GM21360 (cell line): ENCODE measurements at regions not wholly inside any gene's neighbourhood (a gene's known extent, or its start where the extent isn't known, plus 50 kb on each side); places are given as distances from the start of the nearest gene placed in this dataset.
"Not testable (repeated sequence)": the region's sequence is repeated elsewhere in the genome, so short reads cannot be mapped to it uniquely, and the experiment has no call there.

Experiments
- ATAC-seq: cut with Tn5 transposase; IDR thresholded peaks from one replicate; pipeline ENCODE4 v1.9.1; 2021; ENCODE audit warnings: mild to moderate bottlenecking, moderate library complexity; ENCODE audit not compliant: unreplicated experiment

- ATAC-seq, result no peak
Measured at GRCh38 chr14:49033131-49033530, 553.0 kb downstream of the RPS29 start.

- ATAC-seq, result not testable (repeated sequence)
Measured at GRCh38 chr14:49031710-49032109, 554.5 kb downstream of the RPS29 start.

GRCh38 chr14:49019467-49020115, 566.6 kb downstream of the RPS29 start:
- ATAC-seq, result no peak

GRCh38 chr14:49017447-49017846, 568.7 kb downstream of the RPS29 start:
- no peak for ATAC-seq

GRCh38 chr14:49016381-49016780, 569.8 kb downstream of the RPS29 start:
- ATAC-seq, result no peak

- no peak for ATAC-seq
Measured at GRCh38 chr14:49014476-49014875, 571.7 kb downstream of the RPS29 start.

GRCh38 chr14:49008363-49008762, 577.8 kb downstream of the RPS29 start:
- ATAC-seq, result no peak

GRCh38 chr14:48991141-48991540, 595.0 kb downstream of the RPS29 start:
- no peak for ATAC-seq

GRCh38 chr14:48983351-48983888, 602.8 kb downstream of the RPS29 start:
- ATAC-seq, result no peak

- no peak for ATAC-seq
Measured at GRCh38 chr14:48974994-48975393, 611.2 kb downstream of the RPS29 start.

- no peak for ATAC-seq
Measured at GRCh38 chr14:48973151-48973550, 613.0 kb downstream of the RPS29 start.

GRCh38 chr14:48970943-48971342, 615.2 kb downstream of the RPS29 start:
- ATAC-seq, result no peak

GRCh38 chr14:48967419-48967818, 618.8 kb downstream of the RPS29 start:
- no peak for ATAC-seq

- ATAC-seq, result no peak
Measured at GRCh38 chr14:48963231-48963790, 622.9 kb downstream of the RPS29 start.

- ATAC-seq, result no peak
Measured at GRCh38 chr14:48957486-48957885, 628.7 kb downstream of the RPS29 start.

- ATAC-seq, result no peak
Measured at GRCh38 chr14:48955857-48956256, 630.3 kb downstream of the RPS29 start.

GRCh38 chr14:48954446-48954845, 631.7 kb downstream of the RPS29 start:
- ATAC-seq, result no peak

- ATAC-seq, result no peak
Measured at GRCh38 chr14:48944809-48945208, 641.4 kb downstream of the RPS29 start.

GRCh38 chr14:48943913-48944312, 642.3 kb downstream of the RPS29 start:
- ATAC-seq, result no peak

- ATAC-seq, result no peak
Measured at GRCh38 chr14:48937541-48938195, 648.5 kb downstream of the RPS29 start.

- no peak for ATAC-seq
Measured at GRCh38 chr14:48936849-48937248, 649.3 kb downstream of the RPS29 start.

- no peak for ATAC-seq
Measured at GRCh38 chr14:48936362-48936761, 649.8 kb downstream of the RPS29 start.
